Coronary artery (tissue), 2 donors: ENCODE measurements at regions not wholly inside any gene's neighbourhood (a gene's known extent, or its start where the extent isn't known, plus 50 kb on each side); places are given as distances from the start of the nearest gene placed in this dataset.
A peak's percentile ranks its signal among the peaks of the same experiment; 100 is the strongest.

Source experiments
- DNase-seq: peaks from one replicate; pipeline ENCODE4 v3.0.0-alpha.2; 2017; ENCODE audit warnings: low spot score
- H3K27ac ChIP-seq, 2 donors: fragments of 200-600 bp; sonication (generic); one replicate each; pipeline ENCODE4 v1.5.1; 2016 to 2019
- H3K4me3 ChIP-seq: fragments of 200-600 bp; sonication (generic); 2 replicates; pipeline ENCODE4 v1.5.1; 2016; ENCODE audit warnings: mild to moderate bottlenecking, moderate library complexity
- CTCF ChIP-seq: fragments of 200-600 bp; sonication (generic); IDR thresholded peaks from one replicate; pipeline ENCODE4 v1.5.1; 2019; ENCODE audit warnings: antibody characterized with exemption

GRCh38 chr14:55980970-55981369 is 137.2 kb upstream of the PELI2 start:
- Histone ChIP-seq H3K27ac (no peak overlapping the region), H3K4me3 (no peak overlapping the region)
- no peak for DNase-seq
- TF ChIP-seq CTCF = no peak

- Histone ChIP-seq H3K27ac (no peak overlapping the region), H3K4me3 (no peak overlapping the region)
- TF ChIP-seq CTCF = no peak
- DNase-seq = no peak
Observed at GRCh38 chr14:55986069-55986468, 132.1 kb upstream of the PELI2 start.

GRCh38 chr14:56000846-56001245 is 117.4 kb upstream of the PELI2 start:
- DNase-seq = no peak
- Histone ChIP-seq H3K4me3 (no peak overlapping the region), H3K27ac (no peak overlapping the region)
- TF ChIP-seq CTCF = no peak

- no peak for DNase-seq
- H3K27ac ChIP-seq = peak overlapping the region in 1 of 2 donors; percentile 40
- H3K4me3 ChIP-seq = no peak overlapping the region
- TF ChIP-seq CTCF = no peak
Observed at GRCh38 chr14:56002342-56002741, 115.9 kb upstream of the PELI2 start.

GRCh38 chr14:56002876-56003625 is 115.2 kb upstream of the PELI2 start:
- Histone ChIP-seq H3K4me3 (no peak overlapping the region), H3K27ac (no peak overlapping the region)
- TF ChIP-seq CTCF = no peak
- no peak for DNase-seq

- no peak for DNase-seq
- Histone ChIP-seq H3K27ac (peak overlapping the region in 1 of 2 donors; percentile 59), H3K4me3 (peak overlapping the region; percentile 54)
- no peak for TF ChIP-seq CTCF
Observed at GRCh38 chr14:56004323-56004722, 113.9 kb upstream of the PELI2 start.

- peak overlapping the region; percentile 54 for H3K4me3 ChIP-seq
- H3K27ac ChIP-seq = peak overlapping the region; percentile 44 to 59
- no peak for TF ChIP-seq CTCF
- no peak for DNase-seq
Observed at GRCh38 chr14:56004786-56005185, 113.4 kb upstream of the PELI2 start.
